ENCODE measurements at regions not wholly inside any gene's neighbourhood (a gene's known extent, or its start where the extent isn't known, plus 50 kb on each side); places are given as distances from the start of the nearest gene placed in this dataset.

GRCh38 chr9:134590240-134591081 lies 51.1 kb upstream of the COL5A1 start:
- DNase-seq: no peak

GRCh38 chr9:134591082-134591571 lies 50.5 kb upstream of the COL5A1 start:
- no peak for DNase-seq

- DNase-seq: no peak
Measured at GRCh38 chr9:134591573-134591981, 50.0 kb upstream of the COL5A1 start.

Data from activated CD4-positive, CD25-positive, alpha-beta regulatory T cell treated with anti-CD3 and anti-CD28 coated beads, Interleukin-2, amount 50 U/mL, for 72 hours (primary cell).